ENCODE measurements at regions not wholly inside any gene's neighbourhood (a gene's known extent, or its start where the extent isn't known, plus 50 kb on each side); places are given as distances from the start of the nearest gene placed in this dataset.

DNA sequence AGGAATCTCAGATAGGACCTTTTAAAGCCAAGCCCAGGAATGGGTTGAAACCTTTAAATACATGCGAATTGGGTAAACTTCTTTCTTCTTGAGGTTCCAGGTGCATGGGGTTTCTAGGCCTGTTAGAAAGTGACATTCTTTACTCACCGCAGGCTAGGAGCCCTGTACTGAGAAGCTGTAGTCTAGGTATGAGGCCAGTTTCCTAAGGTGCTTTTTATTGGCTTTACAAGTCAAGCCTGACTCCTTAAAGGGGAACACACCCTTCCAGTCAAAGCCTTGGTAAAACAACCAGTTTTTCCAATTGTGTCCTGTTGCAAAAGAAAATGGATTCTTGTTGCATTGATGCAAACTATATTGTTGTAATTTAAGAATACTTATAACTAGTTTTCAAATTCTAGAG, 76.1 kb upstream of the ATP11B start:
- no peak overlapping the region for H3K4me3 ChIP-seq (replicated peaks in 1 of 3; ENCODE audit: insufficient read depth in 1 of 3, low read depth in 1 of 3, low read length in 3 of 3)
- POLR2A ChIA-PET = no interaction called here

More for the DNA sequence above, 76.1 kb upstream of the ATP11B start:
- DNase-seq (ENCODE audit: low read depth, low spot score) (no peak), FAIRE-seq (no peak)
- intact Hi-C loops (cut with micrococcal nuclease) (no loop called here), dilution Hi-C loops (cut with MboI; ENCODE audit: extremely low pct_ligation_motif_present, low sequenced_read_pairs) (no loop called here)
- Histone ChIP-seq H3K27ac (ENCODE audit: insufficient read depth, low read depth, low read length) (no peak overlapping the region), H3K9me1 (replicated peaks; ENCODE audit: control insufficient read depth, extremely low read depth, insufficient read depth, low read length) (no peaks in the 10 kb centered on the region), H3K27me3 (ENCODE audit: control insufficient read depth in 2 of 2, insufficient read depth in 2 of 2, low read length in 2 of 2) (no peaks in the 10 kb centered on the region), H2AFZ (ENCODE audit: low read depth, low read length) (no peak overlapping the region), H3K9ac (replicated peaks; ENCODE audit: extremely low read depth, insufficient read depth, low read length) (no peak overlapping the region), H3K4me2 (ENCODE audit: insufficient read depth, low read length) (no peak overlapping the region), H3K79me2 (ENCODE audit: control insufficient read depth, insufficient read depth, low read length) (no peaks in the 10 kb centered on the region), H3K36me3 (ENCODE audit: control insufficient read depth in 2 of 2, extremely low read depth in 1 of 2, insufficient read depth in 2 of 2, low read length in 2 of 2) (no peaks in the 10 kb centered on the region), H3K9me3 (replicated peaks; ENCODE audit: control insufficient read depth, insufficient read depth, low read length) (no peaks in the 10 kb centered on the region), H3K4me1 (ENCODE audit: control insufficient read depth, extremely low read depth, insufficient read depth, low read length) (peaks cover 5% of the 10 kb centered on the region), H4K20me1 (replicated peaks; ENCODE audit: control insufficient read depth, extremely low read depth, insufficient read depth, low read length) (no peaks in the 10 kb centered on the region)
- TF ChIP-seq POLR2A (IDR thresholded peaks at IDR 0.05; ENCODE audit: low read depth, low read length) (no peak), MAX (IDR thresholded peaks at IDR 0.05; ENCODE audit: insufficient read depth, insufficient read length) (no peak), FOS (IDR thresholded peaks at IDR 0.05; ENCODE audit: borderline replicate concordance, insufficient read depth, low read length) (no peak), GATA2 (IDR thresholded peaks at IDR 0.05; ENCODE audit: insufficient read depth, insufficient read length, low read depth, low read length) (no peak), JUN (IDR thresholded peaks at IDR 0.05; ENCODE audit: borderline replicate concordance, insufficient read depth, insufficient read length, low read depth) (no peak), POLR2AphosphoS5 (IDR thresholded peaks at IDR 0.05; ENCODE audit: insufficient read depth, low read depth, low read length) (no peak), MYC (IDR thresholded peaks at IDR 0.05; ENCODE audit: low read depth, low read length) (no peak), EZH2 (IDR thresholded peaks at IDR 0.05; ENCODE audit: borderline replicate concordance, low read depth, low read length, severe bottlenecking) (no peak)
- TF ChIP-seq, protein P1, sequence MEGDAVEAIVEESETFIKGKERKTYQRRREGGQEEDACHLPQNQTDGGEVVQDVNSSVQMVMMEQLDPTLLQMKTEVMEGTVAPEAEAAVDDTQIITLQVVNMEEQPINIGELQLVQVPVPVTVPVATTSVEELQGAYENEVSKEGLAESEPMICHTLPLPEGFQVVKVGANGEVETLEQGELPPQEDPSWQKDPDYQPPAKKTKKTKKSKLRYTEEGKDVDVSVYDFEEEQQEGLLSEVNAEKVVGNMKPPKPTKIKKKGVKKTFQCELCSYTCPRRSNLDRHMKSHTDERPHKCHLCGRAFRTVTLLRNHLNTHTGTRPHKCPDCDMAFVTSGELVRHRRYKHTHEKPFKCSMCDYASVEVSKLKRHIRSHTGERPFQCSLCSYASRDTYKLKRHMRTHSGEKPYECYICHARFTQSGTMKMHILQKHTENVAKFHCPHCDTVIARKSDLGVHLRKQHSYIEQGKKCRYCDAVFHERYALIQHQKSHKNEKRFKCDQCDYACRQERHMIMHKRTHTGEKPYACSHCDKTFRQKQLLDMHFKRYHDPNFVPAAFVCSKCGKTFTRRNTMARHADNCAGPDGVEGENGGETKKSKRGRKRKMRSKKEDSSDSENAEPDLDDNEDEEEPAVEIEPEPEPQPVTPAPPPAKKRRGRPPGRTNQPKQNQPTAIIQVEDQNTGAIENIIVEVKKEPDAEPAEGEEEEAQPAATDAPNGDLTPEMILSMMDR (IDR thresholded peaks at IDR 0.05; ENCODE audit: extremely low read depth in 1 of 2, insufficient read depth in 1 of 2, low read depth in 1 of 2, low read length in 2 of 2) = no peak
- BruUV-seq (replicated peaks) = no TSS peak
- CTCF ChIA-PET = interaction anchor here (0.7 to 6.9 kb wide), 10 partner anchors 10 to 187 kb away, joined by 3 to 217 read pairs (median 4); no protein-coding TSS in a partner anchor
